ENCODE measurements at regions not wholly inside any gene's neighbourhood (a gene's known extent, or its start where the extent isn't known, plus 50 kb on each side); places are given as distances from the start of the nearest gene placed in this dataset.

- TF ChIP-seq, protein P1, sequence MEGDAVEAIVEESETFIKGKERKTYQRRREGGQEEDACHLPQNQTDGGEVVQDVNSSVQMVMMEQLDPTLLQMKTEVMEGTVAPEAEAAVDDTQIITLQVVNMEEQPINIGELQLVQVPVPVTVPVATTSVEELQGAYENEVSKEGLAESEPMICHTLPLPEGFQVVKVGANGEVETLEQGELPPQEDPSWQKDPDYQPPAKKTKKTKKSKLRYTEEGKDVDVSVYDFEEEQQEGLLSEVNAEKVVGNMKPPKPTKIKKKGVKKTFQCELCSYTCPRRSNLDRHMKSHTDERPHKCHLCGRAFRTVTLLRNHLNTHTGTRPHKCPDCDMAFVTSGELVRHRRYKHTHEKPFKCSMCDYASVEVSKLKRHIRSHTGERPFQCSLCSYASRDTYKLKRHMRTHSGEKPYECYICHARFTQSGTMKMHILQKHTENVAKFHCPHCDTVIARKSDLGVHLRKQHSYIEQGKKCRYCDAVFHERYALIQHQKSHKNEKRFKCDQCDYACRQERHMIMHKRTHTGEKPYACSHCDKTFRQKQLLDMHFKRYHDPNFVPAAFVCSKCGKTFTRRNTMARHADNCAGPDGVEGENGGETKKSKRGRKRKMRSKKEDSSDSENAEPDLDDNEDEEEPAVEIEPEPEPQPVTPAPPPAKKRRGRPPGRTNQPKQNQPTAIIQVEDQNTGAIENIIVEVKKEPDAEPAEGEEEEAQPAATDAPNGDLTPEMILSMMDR (IDR thresholded peaks at IDR 0.05) = no peak
- TF ChIP-seq EZH2 (IDR thresholded peaks at IDR 0.05) (no peak), EZH2phosphoT487 (IDR thresholded peaks at IDR 0.05) (no peak)
Measured at GRCh38 chr12:98162906-98163678, 352.3 kb upstream of the TMPO start.
